NT2/D1 (cell line): ENCODE measurements at regions not wholly inside any gene's neighbourhood (a gene's known extent, or its start where the extent isn't known, plus 50 kb on each side); places are given as distances from the start of the nearest gene placed in this dataset.

Source experiments
- DNase-seq: peaks from one replicate; pipeline ENCODE4 v3.0.0-alpha.2; 2011; ENCODE audit warnings: low read depth, low spot score
- H3K27me3 ChIP-seq: 2 replicates; pipeline ENCODE4 v1.6.0; 2011; ENCODE audit warnings: mild to moderate bottlenecking; ENCODE audit not compliant: insufficient read length, insufficient read depth
- H3K36me3 ChIP-seq: 2 replicates; pipeline ENCODE4 v1.6.1; 2011; ENCODE audit warnings: mild to moderate bottlenecking, low read length, mixed read lengths; ENCODE audit not compliant: insufficient read depth, insufficient read length
- H3K4me1 ChIP-seq: 2 replicates; pipeline ENCODE4 v1.5.1; 2011; ENCODE audit not compliant: insufficient read depth, insufficient read length
- H3K4me3 ChIP-seq: 2 replicates; pipeline ENCODE4 v1.5.1; 2011; ENCODE audit warnings: low read depth; ENCODE audit not compliant: insufficient read length
- H3K9ac ChIP-seq: 2 replicates; pipeline ENCODE4 v1.6.0; 2011; ENCODE audit warnings: low read depth; ENCODE audit not compliant: insufficient read length
- H3K9me3 ChIP-seq: 2 replicates; pipeline ENCODE4 v1.5.1; 2011; ENCODE audit warnings: mild to moderate bottlenecking, low read length; ENCODE audit not compliant: insufficient read depth
- SUZ12 ChIP-seq: IDR thresholded peaks from 2 replicates; pipeline ENCODE4 v1.6.1; 2011; ENCODE audit not compliant: insufficient read length, insufficient read depth; ENCODE audit errors: extremely low read depth
- YY1 ChIP-seq: IDR thresholded peaks from 2 replicates; pipeline ENCODE4 v1.6.1; 2011; ENCODE audit not compliant: insufficient read length, insufficient read depth
- ZNF274 ChIP-seq: IDR thresholded peaks from 2 replicates; pipeline ENCODE4 v1.6.1; 2011; ENCODE audit warnings: mild to moderate bottlenecking, low read depth, low read length

DNA sequence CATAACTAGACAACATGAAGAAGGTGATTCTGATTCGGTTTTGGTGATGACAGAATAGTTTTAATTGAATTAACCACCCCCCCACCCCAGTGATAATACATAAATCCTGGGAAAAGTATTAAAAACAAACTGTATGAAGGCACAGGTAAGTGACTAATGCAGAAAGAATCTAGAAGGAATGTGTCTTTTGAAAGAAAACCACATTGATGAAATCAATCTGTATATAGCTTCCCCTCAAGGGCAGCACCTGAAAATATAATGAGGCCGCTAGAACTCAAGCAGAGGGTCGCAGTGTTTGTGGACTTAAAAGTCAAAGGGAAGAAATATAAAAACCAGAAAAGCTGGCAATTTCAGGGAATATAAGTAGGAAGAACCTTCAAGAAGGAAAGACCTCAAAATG is 580.5 kb upstream of the CHORDC1 start:
- Histone ChIP-seq H3K9me3 (no peaks in the 10 kb centered on the region), H3K9ac (no peak overlapping the region), H3K4me3 (no peak overlapping the region), H3K27me3 (no peaks in the 10 kb centered on the region), H3K4me1 (no peaks in the 10 kb centered on the region), H3K36me3 (no peaks in the 10 kb centered on the region)
- DNase-seq = no peak
- TF ChIP-seq SUZ12 = no peak
- TF ChIP-seq ZNF274 = no peak
- no peak for TF ChIP-seq YY1

DNA sequence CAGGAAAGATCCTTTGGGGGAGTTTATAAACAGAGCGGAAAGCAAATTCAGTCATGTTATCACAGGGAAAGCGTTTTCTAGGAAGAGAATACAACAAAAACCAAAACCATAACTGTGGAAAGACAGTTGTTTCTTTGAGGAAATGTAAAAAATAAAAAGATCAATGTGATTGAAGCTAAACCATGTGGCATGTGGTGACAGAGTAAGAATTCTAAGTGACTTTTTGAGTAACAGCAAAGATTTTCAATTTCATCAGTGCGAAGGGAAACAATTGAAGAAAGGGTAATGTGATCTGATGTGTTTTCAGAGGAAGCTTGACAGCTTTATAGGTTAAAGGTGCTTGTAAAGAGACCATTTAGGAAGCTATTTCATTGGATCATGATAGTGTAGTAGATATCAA is 575.9 kb upstream of the CHORDC1 start:
- Histone ChIP-seq H3K4me3 (no peak overlapping the region), H3K36me3 (no peaks in the 10 kb centered on the region), H3K27me3 (no peaks in the 10 kb centered on the region), H3K9ac (no peak overlapping the region), H3K4me1 (no peaks in the 10 kb centered on the region), H3K9me3 (no peaks in the 10 kb centered on the region)
- DNase-seq = no peak
- no peak for TF ChIP-seq SUZ12
- TF ChIP-seq ZNF274 = no peak
- TF ChIP-seq YY1 = no peak

DNA sequence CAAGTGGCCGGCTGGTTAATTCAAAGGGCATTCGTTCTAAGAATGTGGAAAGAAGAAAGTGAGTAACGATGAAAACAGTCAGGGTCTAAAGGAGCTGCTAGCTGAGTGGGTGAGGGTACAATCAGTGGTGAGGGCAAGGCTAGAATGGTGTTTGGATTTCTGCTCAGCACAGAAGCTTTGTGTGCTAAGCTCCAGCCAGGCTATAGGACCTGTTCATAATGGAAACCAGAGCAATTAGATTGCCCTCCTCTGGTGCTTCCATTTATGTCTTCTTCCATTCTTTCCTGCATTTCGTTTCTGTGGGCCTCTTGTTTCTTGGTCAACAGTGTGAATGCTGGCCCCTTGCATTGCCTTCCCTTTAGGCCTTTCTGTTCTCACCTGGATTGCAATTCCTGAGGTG is 572.9 kb upstream of the CHORDC1 start:
- no peaks in the 10 kb centered on the region for H3K36me3 ChIP-seq
- H3K9me3 ChIP-seq = no peaks in the 10 kb centered on the region
- DNase-seq = no peak
- H3K9ac ChIP-seq = no peak overlapping the region
- no peak overlapping the region for H3K4me3 ChIP-seq
- no peaks in the 10 kb centered on the region for H3K27me3 ChIP-seq
- no peaks in the 10 kb centered on the region for H3K4me1 ChIP-seq
- no peak for TF ChIP-seq YY1
- no peak for TF ChIP-seq ZNF274
- no peak for TF ChIP-seq SUZ12

DNA sequence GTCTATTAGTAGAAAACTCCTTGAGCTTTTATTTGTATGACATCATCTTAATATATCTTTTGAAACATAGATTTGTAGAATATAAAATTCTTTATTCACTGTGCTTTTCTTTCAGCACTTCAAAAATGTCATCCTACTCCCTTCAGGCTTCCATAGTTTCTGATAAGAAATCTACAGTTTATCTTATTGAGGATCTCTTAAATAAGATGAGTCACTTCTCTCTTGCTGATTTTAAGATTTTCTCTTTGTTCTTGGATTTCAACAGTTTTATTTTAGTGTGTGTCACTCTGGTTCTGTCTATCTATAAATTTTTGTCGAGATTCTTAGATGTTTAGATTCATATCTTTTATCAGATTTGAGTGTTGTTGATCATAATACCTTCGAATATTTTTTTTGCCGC is 566.1 kb upstream of the CHORDC1 start:
- DNase-seq = no peak
- Histone ChIP-seq H3K9ac (no peak overlapping the region), H3K9me3 (no peaks in the 10 kb centered on the region), H3K4me1 (no peaks in the 10 kb centered on the region), H3K27me3 (no peaks in the 10 kb centered on the region), H3K4me3 (no peak overlapping the region), H3K36me3 (no peaks in the 10 kb centered on the region)
- TF ChIP-seq SUZ12 (no peak), YY1 (no peak), ZNF274 (no peak)

DNA sequence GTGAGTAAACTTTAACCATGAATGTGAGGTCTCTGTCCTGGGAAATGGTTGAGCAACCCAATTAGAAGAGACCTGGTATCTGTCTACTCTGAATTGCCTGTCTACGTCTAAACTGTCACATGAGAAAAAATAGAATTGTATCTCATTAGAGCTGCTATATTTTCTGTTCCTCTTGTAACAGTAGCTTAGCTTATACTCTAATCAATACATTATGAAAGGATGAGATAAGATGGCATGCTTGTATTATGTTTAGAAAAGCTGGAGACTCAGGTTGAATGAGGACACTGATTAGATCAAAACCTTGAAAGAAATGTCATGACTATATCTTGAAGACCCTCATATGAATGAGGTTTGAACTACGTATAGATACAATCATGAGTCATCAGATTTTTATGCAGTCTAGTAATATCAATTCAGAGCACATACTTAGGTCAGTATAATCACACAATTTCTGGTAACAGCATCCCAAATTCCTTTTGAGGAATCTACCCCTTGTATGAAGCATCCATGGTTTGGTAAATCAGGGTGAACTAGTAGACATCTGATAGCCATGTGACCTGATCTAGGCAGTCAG is 561.5 kb upstream of the CHORDC1 start:
- TF ChIP-seq SUZ12 = no peak
- no peak for TF ChIP-seq ZNF274
- no peak for TF ChIP-seq YY1
- Histone ChIP-seq H3K9ac (no peak overlapping the region), H3K27me3 (no peaks in the 10 kb centered on the region), H3K4me1 (no peaks in the 10 kb centered on the region), H3K4me3 (no peak overlapping the region), H3K36me3 (no peaks in the 10 kb centered on the region), H3K9me3 (no peaks in the 10 kb centered on the region)
- no peak for DNase-seq

DNA sequence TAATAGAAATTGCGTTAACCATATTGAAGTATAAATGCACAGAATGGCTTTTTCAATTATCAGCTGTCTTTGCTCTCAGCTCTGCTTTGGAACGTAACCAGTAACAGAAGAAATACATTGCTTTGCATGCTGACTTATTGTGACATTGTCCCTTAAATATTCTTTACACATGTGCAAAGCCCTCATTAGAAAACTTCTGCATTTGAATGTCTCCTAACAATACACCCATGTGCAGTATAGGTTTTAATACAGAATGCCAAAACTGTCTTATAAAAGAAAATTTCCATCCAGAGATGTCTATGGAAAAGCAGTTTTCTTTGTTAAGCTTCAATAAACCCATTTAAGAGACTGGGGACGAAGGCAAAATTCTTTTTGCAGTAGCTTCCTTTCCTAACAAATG is 560.3 kb upstream of the CHORDC1 start:
- H3K36me3 ChIP-seq = no peaks in the 10 kb centered on the region
- H3K27me3 ChIP-seq = no peaks in the 10 kb centered on the region
- no peak overlapping the region for H3K9ac ChIP-seq
- DNase-seq = no peak
- H3K4me3 ChIP-seq = no peak overlapping the region
- H3K9me3 ChIP-seq = no peaks in the 10 kb centered on the region
- H3K4me1 ChIP-seq = no peaks in the 10 kb centered on the region
- TF ChIP-seq YY1 (no peak), SUZ12 (no peak), ZNF274 (no peak)

DNA sequence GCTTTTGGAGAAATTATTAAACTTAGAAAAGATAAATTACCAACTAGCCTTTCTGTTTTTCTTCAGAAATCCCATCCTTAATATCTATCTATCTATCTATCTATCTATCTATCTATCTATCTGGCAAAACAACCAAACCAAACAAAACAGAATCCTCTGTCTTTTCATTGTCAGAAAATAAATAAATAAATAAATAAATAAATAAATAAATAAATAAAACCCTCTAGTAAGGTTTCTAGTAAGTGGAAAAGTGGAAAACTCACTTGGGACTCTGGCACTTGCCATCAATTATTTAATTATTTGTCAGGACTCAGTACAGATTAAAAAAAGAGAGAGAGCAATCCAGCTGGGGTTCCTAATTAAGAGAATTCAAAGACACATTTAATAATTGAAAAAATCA is 556.2 kb upstream of the CHORDC1 start:
- Histone ChIP-seq H3K27me3 (no peaks in the 10 kb centered on the region), H3K9me3 (no peaks in the 10 kb centered on the region), H3K4me3 (no peak overlapping the region), H3K36me3 (no peaks in the 10 kb centered on the region), H3K4me1 (no peaks in the 10 kb centered on the region), H3K9ac (no peak overlapping the region)
- no peak for DNase-seq
- TF ChIP-seq YY1 (no peak), SUZ12 (no peak), ZNF274 (no peak)
